Islet precursor cell (in vitro differentiated cells): ENCODE measurements at regions not wholly inside any gene's neighbourhood (a gene's known extent, or its start where the extent isn't known, plus 50 kb on each side); places are given as distances from the start of the nearest gene placed in this dataset.

Experiments used
- DNase-seq: peaks from one replicate; pipeline ENCODE4 v3.0.0-alpha.2; 2018

DNA sequence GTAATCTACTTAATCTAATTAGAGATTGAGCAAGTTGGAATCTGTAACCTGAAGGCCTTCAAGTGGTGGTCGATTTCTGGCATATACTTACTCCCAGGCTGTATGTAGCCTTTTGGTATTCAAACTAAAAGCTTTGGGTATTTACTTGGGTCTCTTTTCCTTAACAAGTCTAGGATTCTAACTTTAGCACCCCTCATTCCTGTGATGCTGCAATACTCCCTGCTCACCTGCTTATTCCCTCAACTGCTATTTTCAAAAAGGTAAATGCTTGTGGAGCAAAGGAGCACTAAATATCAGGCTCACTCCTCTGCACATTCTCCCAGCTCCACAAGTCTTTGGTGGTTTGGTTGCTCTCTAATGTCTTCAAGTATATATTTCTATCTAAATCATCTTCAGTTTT, 68.0 kb upstream of the CYYR1 start:
- DNase-seq = no peak

DNA sequence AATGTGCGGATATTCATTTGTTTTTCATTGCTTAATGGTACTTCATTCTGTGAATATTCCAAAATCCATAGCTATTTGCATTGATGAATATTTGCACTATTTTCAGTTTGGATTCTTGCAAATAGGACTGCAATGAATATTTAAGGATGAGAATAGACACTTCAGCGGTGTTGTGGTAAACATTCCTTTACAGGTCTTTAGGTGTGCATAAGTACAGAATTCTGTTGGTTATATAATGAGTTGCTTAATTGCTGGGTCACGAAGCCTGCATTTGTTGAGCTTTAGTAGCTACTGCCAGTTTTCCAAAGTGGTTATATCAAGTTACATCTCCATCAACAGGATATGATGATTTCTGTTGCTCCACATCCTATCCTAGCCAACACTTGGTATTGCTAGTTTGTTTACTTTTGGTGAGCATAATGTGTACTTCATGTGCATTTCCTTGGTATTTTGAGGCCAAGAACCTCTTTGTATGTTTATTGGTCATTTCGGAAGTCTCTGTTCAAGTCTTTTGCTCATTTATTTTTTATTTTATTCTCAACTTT, 64.2 kb upstream of the CYYR1 start:
- no peak for DNase-seq

DNA sequence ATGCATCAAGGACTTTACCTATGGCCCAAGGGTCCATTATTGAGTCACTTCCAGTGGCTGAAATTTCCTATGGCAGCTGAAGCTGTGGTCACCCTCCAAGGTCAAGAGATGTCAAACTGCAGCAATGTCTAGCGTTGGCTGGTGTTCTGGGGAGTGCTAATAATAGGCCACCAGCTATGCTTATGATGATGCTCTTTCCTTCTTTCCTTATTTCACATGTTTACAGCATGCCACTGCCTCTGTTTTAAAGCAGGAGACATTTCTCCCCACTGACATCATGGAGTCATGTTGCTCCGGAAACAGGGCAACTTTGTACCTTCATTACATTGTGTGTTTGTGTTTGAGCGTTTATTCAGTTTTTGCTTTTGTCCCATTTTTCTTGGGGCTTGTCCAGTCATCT, 62.6 kb upstream of the CYYR1 start:
- no peak for DNase-seq

DNA sequence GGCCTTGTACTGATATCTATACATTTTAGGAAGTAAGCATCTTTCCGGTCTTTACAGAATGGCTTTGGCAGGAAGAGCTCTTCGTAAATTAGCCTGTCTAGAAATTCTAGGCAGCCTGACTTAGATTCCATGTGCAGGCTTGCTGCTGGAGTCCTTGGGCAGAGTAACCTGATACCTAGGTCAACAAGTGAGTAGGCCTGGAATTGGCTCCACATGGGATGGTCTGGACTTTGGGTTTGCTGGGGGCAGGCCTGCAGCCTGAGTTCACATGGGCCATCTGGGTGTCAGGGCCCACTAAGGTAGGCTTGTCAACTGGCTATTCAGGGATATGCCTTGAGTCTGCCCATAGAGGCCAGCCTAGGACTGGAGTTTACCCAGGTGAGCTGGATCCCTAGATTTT, 59.6 kb upstream of the CYYR1 start:
- DNase-seq = no peak

DNA sequence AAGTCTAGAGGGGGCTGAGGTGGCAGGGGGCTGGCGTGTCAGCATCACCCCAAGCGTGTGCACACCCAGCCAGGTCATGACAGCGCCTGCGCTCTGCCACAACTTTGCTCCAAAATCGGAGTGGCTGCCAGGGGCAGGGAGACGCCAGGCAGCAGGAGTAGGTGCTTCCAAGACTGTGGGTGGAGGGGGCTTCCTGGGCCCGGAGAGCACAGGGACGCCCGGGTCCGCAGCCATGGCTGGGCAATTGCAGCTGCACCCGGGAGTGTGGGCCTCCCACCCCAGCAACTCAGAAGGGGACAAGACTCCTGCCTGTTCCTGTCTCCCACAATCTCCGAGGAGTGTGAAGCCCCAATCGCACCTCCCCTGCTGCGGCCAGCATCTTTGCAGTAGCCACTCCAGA, 53.1 kb upstream of the CYYR1 start:
- DNase-seq = no peak

DNA sequence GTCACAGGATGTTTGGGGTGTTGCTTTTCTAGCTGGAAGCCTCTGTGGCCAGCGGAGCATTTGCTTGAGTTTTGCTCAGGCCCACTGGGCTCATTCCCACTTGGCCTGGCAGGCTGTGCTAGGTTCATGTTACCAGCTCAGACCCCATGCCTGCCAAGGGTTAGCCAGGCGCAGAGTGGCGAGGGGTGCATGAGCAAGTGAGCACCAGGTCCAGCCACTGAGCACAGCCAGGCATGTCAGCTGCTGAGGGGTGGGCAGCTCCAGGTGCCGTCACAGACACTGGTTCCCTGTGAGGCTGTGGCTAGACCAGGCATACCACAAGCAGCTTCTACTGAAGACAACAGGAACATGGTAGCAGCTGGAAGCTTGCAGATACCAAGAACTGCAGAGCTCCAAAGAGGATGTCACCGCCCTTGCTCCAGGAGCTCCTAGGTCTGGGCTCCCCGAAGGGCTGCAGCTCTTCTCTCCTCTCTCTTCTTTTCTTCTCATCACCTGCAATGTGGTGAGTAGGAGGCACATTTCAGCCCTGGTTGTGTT, 52.0 kb upstream of the CYYR1 start:
- DNase-seq = no peak
